ENCODE measurements at regions not wholly inside any gene's neighbourhood (a gene's known extent, or its start where the extent isn't known, plus 50 kb on each side); places are given as distances from the start of the nearest gene placed in this dataset.

GRCh38 chr15:70522323-70522966 lies 240.9 kb downstream of the UACA start:
- WGBS, 5 donors = 89 to 95% (median 93%) methylated on average over 5 of the region's 5 CpGs
- Histone ChIP-seq H3K4me1 (peaks cover 0 to 14% (median 7%) of the 10 kb centered on the region in 4 donors), H3K4me3 (no peak overlapping the region), H3K36me3 (no peaks in the 10 kb centered on the region), H3K27me3 (peaks cover 0 to 6% (median 0%) of the 10 kb centered on the region in 3 donors), H3K9me3 (no peaks in the 10 kb centered on the region), H3K27ac (no peak overlapping the region)
- TF ChIP-seq EP300 (IDR thresholded peaks at IDR 0.05) (no peak), CTCF (IDR thresholded peaks at IDR 0.05) (no peak), POLR2AphosphoS5 (IDR thresholded peaks at IDR 0.05) (no peak), POLR2A (IDR thresholded peaks at IDR 0.05) (no peak)
- peak in 1 of 2 donors; percentile 13 for DNase-seq
- intact Hi-C loops (cut with DNase I; ENCODE audit: low total_unique reads) = no loop called here

- H3K27ac ChIP-seq = no peak overlapping the region
- 89 to 94% (median 93%) methylated on average over 11 of the region's 11 CpGs for WGBS, 5 donors
- H3K4me3 ChIP-seq = no peak overlapping the region
- H3K36me3 ChIP-seq = no peaks in the 10 kb centered on the region
- peak in 1 of 2 donors; percentile 19 for DNase-seq
- intact Hi-C loops (cut with DNase I; ENCODE audit: low total_unique reads) = no loop called here
- TF ChIP-seq POLR2AphosphoS5 (IDR thresholded peaks at IDR 0.05) (no peak), EP300 (IDR thresholded peaks at IDR 0.05) (no peak), POLR2A (IDR thresholded peaks at IDR 0.05) (no peak), CTCF (IDR thresholded peaks at IDR 0.05) (no peak)
- H3K9me3 ChIP-seq = no peaks in the 10 kb centered on the region
- peaks cover 0 to 11% (median 5%) of the 10 kb centered on the region in 4 donors for H3K4me1 ChIP-seq
- peaks cover 0 to 6% (median 0%) of the 10 kb centered on the region in 3 donors for H3K27me3 ChIP-seq
Measured at GRCh38 chr15:70521576-70522322, 241.6 kb downstream of the UACA start.

- WGBS, 5 donors = 69 to 89% (median 69%) methylated on average over 2 to 3 of the region's 3 CpGs
- DNase-seq = no peak
- H3K4me1 ChIP-seq = no peaks in the 10 kb centered on the region
- no peak overlapping the region for H3K27ac ChIP-seq
- intact Hi-C loops (cut with DNase I; ENCODE audit: low total_unique reads) = no loop called here
- no peak overlapping the region for H3K4me3 ChIP-seq
- TF ChIP-seq POLR2AphosphoS5 (IDR thresholded peaks at IDR 0.05) (no peak), EP300 (IDR thresholded peaks at IDR 0.05) (no peak), POLR2A (IDR thresholded peaks at IDR 0.05) (no peak), CTCF (IDR thresholded peaks at IDR 0.05) (no peak)
- no peaks in the 10 kb centered on the region for H3K36me3 ChIP-seq
- H3K27me3 ChIP-seq = peaks cover 0 to 6% (median 0%) of the 10 kb centered on the region in 3 donors
- no peaks in the 10 kb centered on the region for H3K9me3 ChIP-seq
Measured at GRCh38 chr15:70519616-70520015, 243.7 kb downstream of the UACA start.

GRCh38 chr15:70519004-70519365 lies 244.4 kb downstream of the UACA start:
- peaks cover 0 to 6% (median 0%) of the 10 kb centered on the region in 3 donors for H3K27me3 ChIP-seq
- no peak overlapping the region for H3K27ac ChIP-seq
- no peaks in the 10 kb centered on the region for H3K4me1 ChIP-seq
- H3K4me3 ChIP-seq = no peak overlapping the region
- intact Hi-C loops (cut with DNase I; ENCODE audit: low total_unique reads) = no loop called here
- 93 to 99% (median 96%) methylated on average over 6 of the region's 6 CpGs for WGBS, 5 donors
- H3K36me3 ChIP-seq = no peaks in the 10 kb centered on the region
- DNase-seq = no peak
- TF ChIP-seq POLR2AphosphoS5 (IDR thresholded peaks at IDR 0.05) = no peak
- no peak for TF ChIP-seq POLR2A (IDR thresholded peaks at IDR 0.05)
- no peak for TF ChIP-seq EP300 (IDR thresholded peaks at IDR 0.05)
- TF ChIP-seq CTCF (IDR thresholded peaks at IDR 0.05) = no peak
- H3K9me3 ChIP-seq = no peaks in the 10 kb centered on the region

Data from stomach (tissue), 8 donors.